Upper lobe of left lung (tissue), 6 donors: ENCODE measurements at regions not wholly inside any gene's neighbourhood (a gene's known extent, or its start where the extent isn't known, plus 50 kb on each side); places are given as distances from the start of the nearest gene placed in this dataset.
A peak's percentile ranks its signal among the peaks of the same experiment; 100 is the strongest.

Experiments
- ATAC-seq, 2 donors: fragments of 200-7000 bp; cut with Tn5 transposase; one replicate each; pipeline ENCODE4 v1.9.1; 2022; ENCODE audit warnings: mild to moderate bottlenecking in 2 of 2, moderate library complexity in 2 of 2; ENCODE audit not compliant: low FRiP score in 2 of 2
- DNase-seq, 2 donors: peaks; one replicate each; pipeline ENCODE4 v3.0.0-alpha.2; 2019 to 2020
- H3K27ac ChIP-seq, 4 donors: fragments of 200-600 bp; sonication (generic); one replicate each; pipeline ENCODE4 v1.5.1; 2016 to 2019
- H3K27me3 ChIP-seq, 4 donors: fragments of 200-600 bp; sonication (generic); one replicate each; pipeline ENCODE4 v1.5.1; 2017 to 2019
- H3K36me3 ChIP-seq, 4 donors: fragments of 200-600 bp; sonication (generic); one replicate each; pipeline ENCODE4 v1.5.1; 2016 to 2019
- H3K4me1 ChIP-seq, 4 donors: fragments of 200-600 bp; sonication (generic); one replicate each; pipeline ENCODE4 v1.5.1; 2018 to 2019
- H3K4me3 ChIP-seq, 4 donors: fragments of 200-600 bp; sonication (generic); one replicate each; pipeline ENCODE4 v1.5.1; 2017 to 2019; ENCODE audit warnings: mild to moderate bottlenecking in 2 of 4, moderate library complexity in 1 of 4
- H3K9me3 ChIP-seq, 4 donors: fragments of 200-600 bp; sonication (generic); one replicate each; pipeline ENCODE4 v1.5.1; 2018 to 2019
- CTCF ChIP-seq, 6 experiments: fragments of 450-650 bp in 4 of 6; fragments of 200-600 bp in 2 of 6; sonication (generic) in 2 of 6; IDR thresholded peaks; one replicate each; pipeline ENCODE4 v1.5.1; 2016 to 2019; ENCODE audit warnings: antibody characterized with exemption in 6 of 6
- EP300 ChIP-seq, 4 donors: sonication (generic); formaldehyde crosslinking; IDR thresholded peaks; one replicate each; pipeline ENCODE4 v1.5.1; 2017; ENCODE audit warnings: antibody characterized with exemption in 4 of 4, control low read depth in 2 of 4
- POLR2A ChIP-seq, 4 donors: fragments of 450-650 bp; IDR thresholded peaks; one replicate each; pipeline ENCODE4 v1.5.1; 2016 to 2017; ENCODE audit warnings: antibody characterized with exemption in 4 of 4, mild to moderate bottlenecking in 2 of 4
- POLR2AphosphoS5 ChIP-seq, 2 donors: sonication (generic); formaldehyde crosslinking; IDR thresholded peaks; one replicate each; pipeline ENCODE4 v1.5.1; 2017; ENCODE audit warnings: antibody characterized with exemption in 2 of 2
- WGBS, 2 donors: methylation state at CpG; one replicate each; pipeline ENCODE4 v1.1.5; 2017 to 2018; 5-methylcytosine and 5-hydroxymethylcytosine counted together
- donor health status: DM: no; HTN: no; CAD: no; lungs with moderate emphysema.
- donor health status: DM: no; HTN: yes; CAD: no; lungs with severe emphysema.

GRCh38 chr6:134455319-134455718, 137.4 kb upstream of the SGK1 start:
- Histone ChIP-seq H3K36me3 (no peaks in the 10 kb centered on the region), H3K27me3 (no peaks in the 10 kb centered on the region), H3K27ac (no peak overlapping the region), H3K4me1 (no peaks in the 10 kb centered on the region), H3K9me3 (no peaks in the 10 kb centered on the region), H3K4me3 (no peak overlapping the region)
- WGBS, 2 donors, result 79 to 95% methylated on average over 3 of the region's 3 CpGs
- no peak for DNase-seq
- ATAC-seq, result no peak
- no peak for TF ChIP-seq CTCF (IDR thresholded peaks at IDR 0.05)
- TF ChIP-seq EP300 (IDR thresholded peaks at IDR 0.05), result no peak
- no peak for TF ChIP-seq POLR2AphosphoS5 (IDR thresholded peaks at IDR 0.05)
- no peak for TF ChIP-seq POLR2A (IDR thresholded peaks at IDR 0.05)

- no peaks in the 10 kb centered on the region for H3K27me3 ChIP-seq
- no peak overlapping the region for H3K4me3 ChIP-seq
- H3K36me3 ChIP-seq, result no peaks in the 10 kb centered on the region
- ATAC-seq (no peak), DNase-seq (no peak)
- TF ChIP-seq POLR2A (IDR thresholded peaks at IDR 0.05) (no peak), CTCF (IDR thresholded peaks at IDR 0.05) (no peak), POLR2AphosphoS5 (IDR thresholded peaks at IDR 0.05) (no peak), EP300 (IDR thresholded peaks at IDR 0.05) (no peak)
- no peaks in the 10 kb centered on the region for H3K9me3 ChIP-seq
- no peaks in the 10 kb centered on the region for H3K4me1 ChIP-seq
- H3K27ac ChIP-seq, result no peak overlapping the region
- 58 to 66% methylated on average over 2 of the region's 2 CpGs for WGBS, 2 donors
Measured at GRCh38 chr6:134454794-134455193, 136.9 kb upstream of the SGK1 start.

- no peak overlapping the region for H3K4me3 ChIP-seq
- H3K27ac ChIP-seq, result no peak overlapping the region
- TF ChIP-seq POLR2A (IDR thresholded peaks at IDR 0.05), result no peak
- TF ChIP-seq POLR2AphosphoS5 (IDR thresholded peaks at IDR 0.05), result no peak
- TF ChIP-seq CTCF (IDR thresholded peaks at IDR 0.05), result no peak
- no peak for TF ChIP-seq EP300 (IDR thresholded peaks at IDR 0.05)
- H3K4me1 ChIP-seq, result no peaks in the 10 kb centered on the region
- no peaks in the 10 kb centered on the region for H3K27me3 ChIP-seq
- WGBS, 2 donors, result 81 to 83% methylated on average over 5 of the region's 5 CpGs
- no peak for ATAC-seq
- no peak for DNase-seq
- H3K9me3 ChIP-seq, result no peaks in the 10 kb centered on the region
- no peaks in the 10 kb centered on the region for H3K36me3 ChIP-seq
Measured at GRCh38 chr6:134453792-134454510, 136.0 kb upstream of the SGK1 start.

- Histone ChIP-seq H3K9me3 (no peaks in the 10 kb centered on the region), H3K4me1 (no peaks in the 10 kb centered on the region), H3K27ac (no peak overlapping the region), H3K27me3 (no peaks in the 10 kb centered on the region), H3K36me3 (no peaks in the 10 kb centered on the region), H3K4me3 (no peak overlapping the region)
- DNase-seq (no peak), ATAC-seq (no peak)
- TF ChIP-seq POLR2A (IDR thresholded peaks at IDR 0.05) (no peak), CTCF (IDR thresholded peaks at IDR 0.05) (no peak), POLR2AphosphoS5 (IDR thresholded peaks at IDR 0.05) (no peak), EP300 (IDR thresholded peaks at IDR 0.05) (no peak)
- WGBS, 2 donors, result 61 to 80% methylated on average over 3 of the region's 3 CpGs
Measured at GRCh38 chr6:134452906-134453305, 135.0 kb upstream of the SGK1 start.

- no peak overlapping the region for H3K27ac ChIP-seq
- no peaks in the 10 kb centered on the region for H3K9me3 ChIP-seq
- H3K4me1 ChIP-seq, result peaks cover 0 to 7% (median 3%) of the 10 kb centered on the region in 4 donors
- ATAC-seq (peak in 1 of 2 donors; percentile 61), DNase-seq (peak in 1 of 2 donors; percentile 36)
- no peaks in the 10 kb centered on the region for H3K27me3 ChIP-seq
- no peaks in the 10 kb centered on the region for H3K36me3 ChIP-seq
- 95 to 100% methylated on average over 1 of the region's 1 CpG for WGBS, 2 donors
- no peak for TF ChIP-seq POLR2A (IDR thresholded peaks at IDR 0.05)
- TF ChIP-seq POLR2AphosphoS5 (IDR thresholded peaks at IDR 0.05), result no peak
- no peak for TF ChIP-seq CTCF (IDR thresholded peaks at IDR 0.05)
- H3K4me3 ChIP-seq, result no peak overlapping the region
Measured at GRCh38 chr6:134451529-134451928, 133.6 kb upstream of the SGK1 start.
